COLO829 (cell line): ENCODE measurements at regions not wholly inside any gene's neighbourhood (a gene's known extent, or its start where the extent isn't known, plus 50 kb on each side); places are given as distances from the start of the nearest gene placed in this dataset.
"Not testable (repeated sequence)": the region's sequence is repeated elsewhere in the genome, so short reads cannot be mapped to it uniquely, and the experiment has no call there.

ENCODE experiments used
- DNase-seq: peaks from one replicate; pipeline ENCODE4 v3.0.0; 2012; ENCODE audit warnings: low spot score

DNA sequence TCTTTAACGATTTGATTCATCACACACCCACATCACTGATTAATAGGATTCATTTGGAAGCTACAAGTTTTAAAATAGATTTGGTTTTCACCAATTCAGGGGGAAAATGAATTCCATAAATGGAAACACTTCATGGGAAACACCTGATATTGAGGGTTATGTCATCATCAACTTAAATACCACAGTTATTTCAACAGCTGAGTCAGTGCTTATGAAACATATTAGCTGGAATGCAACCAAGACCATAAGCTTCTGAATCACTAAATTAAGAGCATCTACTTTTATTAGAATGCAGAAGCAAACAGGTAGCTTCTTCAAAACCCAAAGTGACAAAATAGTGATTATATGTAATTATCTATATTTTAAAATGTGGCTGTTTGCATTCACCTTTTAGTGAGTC, 207.8 kb upstream of the DCAF8L1 start:
- DNase-seq: no peak

GRCh38 chrX:28188526-28188925, 207.3 kb upstream of the DCAF8L1 start:
- DNase-seq: no peak

GRCh38 chrX:28180096-28180495, 198.8 kb upstream of the DCAF8L1 start:
- no peak for DNase-seq

DNA sequence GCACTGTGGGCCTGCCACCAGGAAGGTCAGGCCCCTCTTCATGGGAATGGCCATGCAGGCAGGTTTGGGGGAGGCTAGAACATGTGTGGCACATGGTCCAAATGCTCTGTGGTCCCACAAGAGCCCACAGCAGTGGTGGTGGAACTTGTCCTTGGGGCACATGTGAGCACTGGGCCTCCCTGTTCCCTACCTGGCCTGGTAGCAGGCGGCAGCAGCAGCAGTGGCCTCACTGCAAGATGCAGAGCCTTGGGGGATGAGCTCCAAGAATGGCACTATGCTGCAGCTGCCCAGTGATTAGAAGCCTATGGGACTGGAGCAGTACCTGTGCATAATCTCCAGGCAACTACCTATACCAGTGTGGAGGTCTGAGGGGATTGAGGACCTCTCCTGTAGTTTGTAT, 197.0 kb upstream of the DCAF8L1 start:
- no peak for DNase-seq

DNA sequence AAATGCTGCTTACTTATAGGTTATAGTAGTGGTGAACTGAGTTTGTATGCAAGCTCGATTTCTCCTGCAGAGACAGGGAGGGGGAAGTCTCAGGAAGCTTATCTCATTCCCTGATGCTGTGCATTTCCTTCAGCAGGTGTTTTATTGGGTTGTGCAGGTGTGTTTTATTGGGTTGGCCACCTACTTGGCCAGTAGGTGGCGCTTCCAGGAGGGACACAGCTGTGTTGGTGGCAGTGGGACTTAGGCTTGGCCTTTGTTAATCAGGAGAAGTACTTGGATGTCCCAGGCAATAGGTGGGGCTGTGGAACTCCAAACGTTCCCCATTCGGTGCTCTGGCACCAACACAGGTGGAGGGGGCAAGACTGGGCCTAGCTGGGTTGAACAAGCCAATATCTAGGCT, 196.0 kb upstream of the DCAF8L1 start:
- no peak for DNase-seq

GRCh38 chrX:28170713-28171112, 189.5 kb upstream of the DCAF8L1 start:
- DNase-seq: no peak

GRCh38 chrX:28158019-28158777, 176.9 kb upstream of the DCAF8L1 start:
- DNase-seq: no peak

DNA sequence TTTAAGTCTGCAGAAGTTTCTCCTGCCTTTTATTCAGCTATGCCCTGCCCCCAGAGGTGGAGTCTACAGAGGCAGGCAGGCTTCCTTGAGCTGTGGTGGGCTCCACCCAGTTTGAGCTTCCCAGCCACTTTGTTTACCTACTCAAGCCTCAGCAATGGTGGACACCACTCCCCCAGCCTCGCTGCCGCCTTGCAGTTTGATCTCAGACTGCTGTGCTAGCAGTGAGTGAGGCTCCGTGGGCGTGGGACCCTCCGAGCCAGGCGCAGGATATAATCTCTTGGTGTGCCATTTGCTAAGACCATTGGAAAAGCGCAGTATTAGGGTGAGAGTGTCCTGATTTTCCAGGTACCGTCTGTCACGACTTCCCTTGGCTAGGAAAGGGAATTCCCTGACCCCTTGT, 171.0 kb upstream of the DCAF8L1 start:
- DNase-seq: not testable (repeated sequence)

DNA sequence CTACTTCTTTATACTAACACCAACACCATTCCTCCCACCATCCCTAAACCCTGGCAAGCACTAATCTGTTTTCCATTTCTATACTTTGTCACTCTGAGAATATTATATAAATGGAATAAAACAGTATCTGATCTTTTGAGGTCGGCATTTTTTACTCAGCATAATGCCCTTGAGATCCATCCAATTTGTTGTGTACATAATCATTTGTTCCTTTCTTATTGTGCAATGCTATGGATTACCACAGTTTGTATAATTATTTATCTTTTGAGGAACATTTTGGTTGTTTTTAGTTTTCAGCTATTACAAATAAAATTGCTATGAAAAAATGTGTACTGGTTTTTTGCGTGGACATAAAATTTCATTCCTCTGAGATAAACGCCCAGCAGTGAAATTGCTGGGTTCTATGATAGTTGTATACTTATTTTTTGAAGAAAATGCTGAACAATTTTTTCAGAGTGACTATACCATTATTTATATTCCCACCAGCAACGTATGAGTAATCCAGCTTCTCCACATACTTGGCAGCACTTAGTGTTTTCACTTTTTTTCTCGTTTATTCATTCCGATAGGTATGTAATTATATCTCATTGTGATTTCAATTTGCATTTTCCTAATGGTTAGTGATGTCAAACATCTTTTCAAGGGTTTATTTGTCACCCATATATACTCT, 154.3 kb upstream of the DCAF8L1 start:
- no peak for DNase-seq

- no peak for DNase-seq
These were observed 152.5 kb upstream of the DCAF8L1 start for GRCh38 chrX:28133763-28134162.

DNA sequence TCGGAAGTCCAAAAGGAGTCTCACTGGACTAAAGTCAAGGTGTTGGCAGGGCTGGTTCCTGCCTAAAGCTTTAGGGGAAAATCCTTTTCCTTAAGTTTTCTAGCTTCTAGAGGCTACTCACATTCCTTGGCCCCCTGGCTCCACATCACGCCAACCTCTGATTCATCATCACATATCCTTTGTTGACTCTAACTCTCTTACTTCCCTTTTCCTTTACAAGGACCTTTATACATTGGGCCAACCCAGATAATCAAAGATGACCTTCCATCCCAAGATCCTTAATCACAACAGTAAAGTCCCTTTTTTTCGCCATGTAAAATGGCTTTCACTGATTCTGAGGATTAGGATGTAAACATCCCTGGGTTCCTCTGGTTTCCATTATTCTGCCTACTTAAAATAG, 146.4 kb upstream of the DCAF8L1 start:
- DNase-seq: no peak

- DNase-seq: no peak
These were observed 145.6 kb upstream of the DCAF8L1 start for GRCh38 chrX:28126886-28127285.

DNA sequence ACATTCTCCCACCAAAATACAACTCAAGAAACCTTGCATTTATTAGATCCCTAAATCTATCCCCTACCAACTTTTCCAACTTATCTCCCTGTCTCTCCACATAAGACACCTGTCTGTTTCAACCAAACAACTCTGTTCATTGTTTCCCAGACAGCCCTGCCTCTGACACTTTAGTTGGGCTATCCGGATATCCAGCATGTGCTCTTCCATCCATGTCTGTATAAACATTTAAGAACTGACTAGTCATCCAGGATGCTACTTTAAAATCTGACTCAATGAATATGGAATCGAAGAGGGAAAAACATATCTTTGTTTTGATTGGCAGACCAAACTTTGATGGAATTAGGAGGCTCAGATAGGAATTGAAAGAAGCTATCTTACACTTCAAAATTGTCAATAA, 143.2 kb upstream of the DCAF8L1 start:
- no peak for DNase-seq

DNA sequence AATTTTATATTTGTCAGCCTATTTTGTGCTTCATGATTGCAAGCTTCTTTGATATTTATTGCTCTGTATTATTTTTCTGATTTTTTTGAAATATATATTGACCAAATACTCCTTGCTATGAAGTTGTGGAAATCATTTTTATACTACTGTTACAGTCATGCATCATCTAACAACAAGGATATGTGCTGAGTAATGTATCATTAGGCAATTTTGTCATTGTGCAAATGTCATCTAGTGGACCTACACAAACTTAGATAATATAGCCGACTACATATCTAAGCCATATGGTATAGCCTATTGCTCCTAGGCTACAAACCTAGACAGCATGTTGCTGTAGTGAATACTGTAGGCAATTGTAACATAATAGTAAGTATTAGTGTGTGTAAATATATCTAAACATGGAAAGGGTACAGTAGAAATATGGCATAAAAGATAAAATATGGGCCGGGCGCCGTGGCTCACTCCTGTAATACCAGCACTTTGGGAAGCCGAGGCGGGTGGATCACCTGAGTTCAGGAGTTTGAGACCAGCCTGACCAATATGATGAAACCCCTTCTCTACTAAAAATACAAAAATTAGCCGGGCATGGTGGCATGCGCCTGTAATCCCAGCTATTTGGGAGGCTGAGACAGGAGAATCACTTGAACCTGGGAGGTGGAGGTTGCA, 139.5 kb upstream of the DCAF8L1 start:
- not testable (repeated sequence) for DNase-seq

- DNase-seq: no peak
These were observed 138.8 kb upstream of the DCAF8L1 start for GRCh38 chrX:28120072-28120471.

GRCh38 chrX:28108186-28108945, 127.1 kb upstream of the DCAF8L1 start:
- no peak for DNase-seq

GRCh38 chrX:28099166-28099565, 117.9 kb upstream of the DCAF8L1 start:
- no peak for DNase-seq

DNA sequence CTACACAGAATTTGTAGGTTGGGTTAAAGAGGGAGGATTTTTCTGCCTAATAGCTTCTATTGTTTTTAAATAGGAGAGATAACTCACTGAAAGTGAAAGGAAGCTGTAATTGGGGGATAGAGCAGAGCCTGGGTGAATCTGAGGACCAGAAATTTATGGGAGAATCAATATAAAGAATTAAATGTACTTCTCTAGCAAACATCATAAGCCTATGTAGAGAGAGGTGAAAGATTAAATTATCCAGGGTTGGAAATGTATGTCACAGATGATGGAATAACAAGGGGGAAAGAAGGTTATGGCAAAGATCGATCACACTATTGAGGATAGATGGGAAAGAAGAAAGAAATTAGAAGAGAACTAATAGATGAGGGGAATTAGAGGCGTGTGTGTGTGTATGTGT, 104.4 kb upstream of the DCAF8L1 start:
- no peak for DNase-seq

- no peak for DNase-seq
These were observed 77.7 kb upstream of the DCAF8L1 start for GRCh38 chrX:28058901-28059300.

- no peak for DNase-seq
These were observed 61.7 kb upstream of the DCAF8L1 start for GRCh38 chrX:28042826-28043564.

- no peak for DNase-seq
These were observed 61.0 kb upstream of the DCAF8L1 start for GRCh38 chrX:28042260-28042659.

DNA sequence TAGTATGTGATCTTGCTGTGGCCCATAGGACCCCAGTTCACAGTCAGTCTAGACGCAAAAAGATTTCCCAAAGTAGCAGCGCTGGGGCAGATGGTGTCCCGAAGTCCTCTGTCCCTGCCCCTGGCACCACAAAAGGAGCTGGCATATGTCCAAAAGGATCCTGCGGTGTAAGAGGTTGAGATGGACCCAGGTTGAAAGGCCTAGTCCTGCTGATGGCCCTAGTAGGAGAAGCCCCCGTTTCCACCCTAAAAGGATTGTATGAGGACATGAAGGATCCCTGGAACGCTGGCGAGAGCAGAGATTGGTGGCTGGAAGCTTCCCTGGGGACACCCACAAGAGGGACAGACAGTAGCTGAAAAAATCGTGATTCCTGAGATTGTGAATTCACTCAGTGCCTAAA, 58.0 kb upstream of the DCAF8L1 start:
- DNase-seq: no peak
